Stimulated activated CD4-positive, alpha-beta T cell treated with anti-CD3 and anti-CD28 coated beads, TNF-alpha, amount 100 ng/mL, for 24 hours (primary cell): ENCODE measurements at regions not wholly inside any gene's neighbourhood (a gene's known extent, or its start where the extent isn't known, plus 50 kb on each side); places are given as distances from the start of the nearest gene placed in this dataset.

Source experiments
- DNase-seq, 3 experiments: peaks; one replicate each; pipeline ENCODE4 v3.0.0-alpha.2; 2020; ENCODE audit warnings: low read depth in 3 of 3

GRCh38 chr2:60603533-60604190 is 50.2 kb upstream of the BCL11A start:
- DNase-seq, result no peak

DNA sequence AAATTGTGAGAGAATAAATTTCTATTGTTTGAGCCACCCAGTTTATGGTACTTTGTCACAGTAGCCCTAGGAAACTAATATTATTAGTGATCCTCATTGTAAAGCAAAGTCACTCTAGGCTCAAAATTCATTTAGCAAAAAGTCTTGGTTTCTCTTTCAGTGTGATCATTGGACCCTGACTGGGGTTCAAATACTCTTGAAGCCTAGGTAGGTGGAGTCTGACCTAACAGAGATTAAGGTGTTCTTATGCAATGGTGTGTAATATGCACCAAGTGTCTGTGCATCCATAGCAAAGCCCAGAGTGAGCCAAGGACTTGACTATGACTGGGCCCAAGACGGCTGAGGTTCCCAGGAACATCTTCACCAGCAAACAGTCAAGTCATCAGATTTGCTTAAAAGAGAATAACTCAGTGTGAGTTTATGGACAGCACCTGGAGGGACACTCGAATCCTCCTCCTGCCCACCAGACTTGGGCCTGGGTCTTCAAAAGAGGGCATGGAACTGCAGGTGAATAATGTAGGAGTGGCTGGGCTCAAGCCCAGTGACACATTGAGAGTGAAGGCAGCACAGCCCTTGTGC is 51.1 kb upstream of the BCL11A start:
- DNase-seq, result no peak

- DNase-seq, result no peak
These were observed 52.4 kb upstream of the BCL11A start for GRCh38 chr2:60605866-60606265.

GRCh38 chr2:60608679-60609078 is 55.2 kb upstream of the BCL11A start:
- DNase-seq, result no peak

GRCh38 chr2:60612033-60612432 is 58.6 kb upstream of the BCL11A start:
- no peak for DNase-seq

DNA sequence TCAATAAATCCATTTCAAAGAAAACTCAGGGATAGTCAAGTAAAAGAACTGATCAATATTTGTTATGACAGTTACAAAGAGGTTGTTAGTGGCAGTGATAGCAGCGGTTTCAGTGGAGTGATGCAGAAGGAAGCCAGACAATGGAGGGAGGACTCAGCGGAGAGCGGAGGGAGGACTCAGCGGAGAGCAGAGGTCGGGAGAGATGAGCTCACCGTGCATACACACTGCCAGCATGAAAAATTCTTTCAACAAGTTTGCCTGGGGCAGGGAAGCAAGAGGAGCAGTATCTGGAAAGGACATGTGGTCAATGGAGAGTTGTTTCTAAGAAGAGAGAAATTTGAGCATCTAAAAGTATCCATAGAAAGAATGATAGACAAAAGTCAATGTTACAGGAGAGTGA is 60.9 kb upstream of the BCL11A start:
- DNase-seq, result no peak

GRCh38 chr2:60621688-60622429 is 68.4 kb upstream of the BCL11A start:
- DNase-seq, result no peak

DNA sequence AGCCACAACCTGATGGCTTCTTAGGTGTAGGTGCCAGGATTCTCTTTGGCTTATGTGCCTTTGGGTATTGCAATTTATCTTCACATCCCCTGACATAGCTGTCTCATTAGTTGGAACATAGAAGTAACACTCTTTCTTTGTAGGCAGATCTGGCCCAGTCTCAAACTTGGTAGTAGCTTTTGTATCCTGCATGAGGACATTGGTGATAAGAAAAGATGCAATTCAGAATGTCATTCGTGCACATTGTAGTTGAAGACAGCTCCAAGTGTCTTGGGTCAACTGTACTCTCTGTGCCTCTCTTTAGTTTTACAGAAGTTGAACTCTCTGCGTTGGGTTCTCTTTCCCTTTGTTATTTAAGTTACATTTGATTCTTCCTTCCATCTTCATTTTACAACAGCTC is 69.6 kb upstream of the BCL11A start:
- no peak for DNase-seq

DNA sequence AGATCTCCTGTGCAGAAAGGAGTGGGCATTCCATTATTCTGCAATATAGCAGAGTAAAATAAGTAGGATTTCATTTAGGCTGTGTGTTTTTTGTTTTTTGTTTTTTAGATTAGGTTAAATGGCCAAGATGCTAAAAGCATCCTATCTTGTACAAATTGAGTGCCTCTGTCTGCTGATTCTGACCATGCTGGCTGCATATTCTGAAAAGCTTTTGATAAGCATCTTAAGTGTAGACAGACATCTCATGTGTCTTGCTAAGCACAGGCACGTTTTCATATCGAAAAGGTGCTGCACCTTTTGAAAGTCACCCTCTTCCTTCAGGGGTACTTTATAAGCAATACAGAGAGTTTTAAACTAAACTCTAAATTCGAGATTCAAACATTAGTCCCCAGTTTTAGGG is 74.0 kb upstream of the BCL11A start:
- DNase-seq, result no peak

DNA sequence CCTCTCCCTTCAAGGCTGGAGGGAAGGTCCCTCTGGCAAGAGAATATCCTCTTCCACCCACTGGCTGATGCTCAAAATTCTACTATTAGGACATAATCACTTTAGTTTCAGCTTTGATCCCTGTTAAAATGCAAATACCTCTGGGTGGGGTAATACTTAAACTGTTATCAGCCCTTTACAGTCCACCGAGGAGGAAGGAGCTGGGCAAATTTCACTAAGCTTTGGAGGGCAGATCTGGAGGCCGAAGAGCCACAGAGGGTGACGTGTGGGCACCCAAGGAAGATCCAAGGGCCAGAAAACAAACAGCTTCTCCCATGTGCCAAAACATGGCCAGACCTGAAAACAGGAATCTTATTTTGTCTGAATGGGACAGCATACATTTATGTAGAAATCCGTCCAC is 74.6 kb upstream of the BCL11A start:
- DNase-seq, result no peak

GRCh38 chr2:60628615-60629304 is 75.3 kb upstream of the BCL11A start:
- DNase-seq, result no peak

DNA sequence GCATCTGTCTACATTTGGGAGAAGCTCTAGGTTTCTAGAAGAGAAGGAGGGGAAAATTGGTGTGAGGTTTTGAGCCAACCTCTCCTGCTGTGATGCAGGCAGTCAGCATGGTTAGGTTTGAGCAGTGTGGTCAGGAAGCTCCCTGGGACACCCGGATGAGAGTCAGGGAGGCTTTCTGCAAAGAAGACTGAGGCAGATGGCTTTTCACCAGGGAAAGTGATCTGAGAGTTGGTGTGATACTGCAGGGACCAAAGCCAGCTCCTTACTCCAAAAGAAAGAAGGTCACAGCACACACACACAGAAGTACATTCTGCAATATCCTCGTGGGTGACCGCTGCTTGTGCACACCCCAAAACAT is 75.8 kb upstream of the BCL11A start:
- DNase-seq, result no peak

DNA sequence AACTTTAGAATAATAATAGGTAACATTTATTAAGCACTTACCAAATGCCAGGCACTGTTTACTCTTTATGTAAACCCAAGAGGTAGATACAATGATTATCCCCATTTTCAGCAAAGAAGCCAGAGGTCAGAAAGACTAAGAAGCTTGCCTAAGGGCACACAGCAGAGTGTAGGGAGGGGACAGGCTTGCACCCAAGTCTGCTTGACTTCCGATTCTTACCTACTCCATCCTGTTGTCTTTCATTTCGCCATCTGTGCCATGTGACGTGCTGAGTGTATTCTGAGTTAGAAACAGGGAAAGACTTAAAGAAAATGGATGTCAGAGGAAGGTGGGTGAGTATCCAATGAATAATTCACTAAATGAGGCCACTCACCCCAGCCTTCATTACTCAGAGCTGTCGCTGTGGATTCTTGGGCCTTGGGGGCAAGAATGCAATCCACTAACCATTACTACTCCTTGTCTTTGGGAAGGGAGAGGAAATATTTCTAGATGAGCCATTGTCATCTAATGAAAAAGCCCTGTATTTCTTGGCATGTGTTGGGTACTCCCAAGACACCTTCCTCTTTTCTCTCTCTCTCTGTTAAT is 76.4 kb upstream of the BCL11A start:
- DNase-seq, result no peak

DNA sequence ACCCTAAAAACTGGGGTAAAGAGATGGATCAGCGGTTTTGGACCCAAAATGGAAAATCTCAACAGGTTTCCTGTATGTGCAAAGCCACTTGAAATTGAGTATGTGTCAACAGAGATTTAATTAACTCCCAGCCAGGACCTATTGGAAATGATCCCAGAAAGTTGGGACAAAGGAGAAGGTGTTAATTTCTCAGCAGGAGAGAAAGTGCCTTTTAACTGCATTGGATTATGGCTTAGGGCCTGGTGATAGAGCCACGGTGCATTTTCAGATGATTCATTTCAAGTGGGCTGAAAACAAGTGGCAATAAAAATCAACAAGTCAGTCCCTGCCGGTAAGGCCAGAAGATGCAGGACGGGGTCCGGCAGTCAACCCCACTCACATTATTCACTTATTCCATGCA is 80.2 kb upstream of the BCL11A start:
- no peak for DNase-seq

GRCh38 chr2:60634438-60634837 is 81.0 kb upstream of the BCL11A start:
- no peak for DNase-seq

DNA sequence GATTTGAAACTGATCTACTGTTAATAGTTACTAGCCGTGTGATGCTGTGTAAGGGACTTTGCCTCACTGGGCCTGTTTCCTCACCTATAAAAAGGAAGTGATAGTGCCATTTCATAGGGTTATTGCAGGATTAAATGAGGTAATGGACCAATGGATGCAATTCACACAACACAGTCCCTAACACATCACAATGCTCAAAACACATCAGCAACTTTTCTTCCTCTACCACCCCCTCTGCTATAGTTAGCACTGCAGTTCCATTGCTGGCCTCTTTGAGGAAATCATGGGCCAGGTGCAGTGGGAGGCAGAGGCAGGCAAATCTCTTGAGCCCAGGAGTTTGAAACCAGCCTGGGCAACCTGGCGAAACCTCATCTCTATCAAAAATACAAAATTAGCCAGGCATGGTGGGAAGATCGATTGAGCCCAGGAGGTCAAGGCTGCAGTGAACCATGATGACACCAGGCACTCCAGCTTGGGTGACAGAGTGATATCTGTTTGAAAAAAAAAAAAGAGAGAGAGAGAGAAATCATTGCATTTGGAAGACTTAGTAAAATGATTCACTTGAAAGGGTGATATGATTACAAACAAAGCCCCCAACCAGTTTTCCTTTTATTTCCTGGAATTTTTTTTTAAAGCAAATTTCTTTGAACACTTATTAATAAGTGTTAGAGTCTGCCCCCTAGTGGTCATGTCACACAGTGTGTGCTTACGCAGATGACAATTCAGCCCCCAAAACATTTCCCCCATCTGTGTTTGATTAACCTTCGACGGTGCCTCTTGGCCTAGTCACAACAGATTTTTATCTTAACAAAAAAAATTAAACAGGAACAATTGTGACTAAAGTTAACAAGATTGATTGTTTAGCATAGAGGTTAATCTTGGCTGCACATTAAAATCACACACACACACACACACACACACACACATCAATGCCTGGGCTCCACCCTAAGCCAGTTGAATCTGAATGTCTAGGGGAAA is 88.6 kb upstream of the BCL11A start:
- DNase-seq, result peak; percentile 2 to 7 (median 3)

DNA sequence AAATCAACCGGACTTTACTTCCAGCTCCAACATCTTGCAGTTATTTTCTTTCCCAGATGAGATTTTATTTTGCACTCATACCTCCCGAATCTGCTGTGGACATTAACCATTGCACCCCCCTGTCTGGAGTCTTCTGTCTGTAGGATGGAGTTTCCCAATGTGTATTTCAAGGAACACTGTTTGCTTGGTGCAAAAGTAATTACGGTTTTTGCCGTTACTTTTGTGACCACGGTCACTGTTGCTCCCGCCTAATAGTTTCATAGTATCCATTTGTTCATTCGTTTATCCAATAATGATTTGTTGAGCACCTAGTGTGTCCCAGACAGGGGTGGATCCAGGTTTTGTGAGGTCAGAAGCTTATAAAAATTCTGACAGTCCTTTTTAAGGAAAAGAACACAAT is 90.3 kb upstream of the BCL11A start:
- DNase-seq, result no peak

- no peak for DNase-seq
These were observed 91.5 kb upstream of the BCL11A start for GRCh38 chr2:60644951-60645350.

DNA sequence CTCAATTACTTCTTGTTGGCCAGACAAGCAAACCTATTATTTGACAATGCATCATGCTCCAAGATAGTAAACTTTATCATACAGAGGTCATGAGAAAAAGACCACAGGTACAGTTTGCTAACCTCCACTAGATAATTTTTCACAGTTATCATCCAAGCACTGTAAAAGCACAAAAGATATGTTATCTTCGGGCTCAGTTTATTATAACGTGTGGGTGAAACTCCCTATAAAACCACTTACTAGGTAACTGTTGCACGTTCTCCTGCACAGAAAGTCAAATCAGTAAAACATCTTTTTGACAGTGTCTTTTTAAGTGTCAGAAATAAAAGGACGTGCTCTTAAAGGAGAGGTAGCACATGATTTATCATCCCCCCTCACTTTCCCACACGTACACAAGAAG is 94.7 kb upstream of the BCL11A start:
- DNase-seq, result no peak

- no peak for DNase-seq
These were observed 96.3 kb upstream of the BCL11A start for GRCh38 chr2:60649721-60650120.

GRCh38 chr2:60652832-60653340 is 99.4 kb upstream of the BCL11A start:
- DNase-seq, result no peak
